SH-SY5Y (cell line): ENCODE measurements at regions not wholly inside any gene's neighbourhood (a gene's known extent, or its start where the extent isn't known, plus 50 kb on each side); places are given as distances from the start of the nearest gene placed in this dataset.

Source experiments
- GATA2 ChIP-seq: IDR thresholded peaks from 2 replicates; pipeline ENCODE4 v1.6.1; 2011; ENCODE audit warnings: mild to moderate bottlenecking, low read depth, low read length
- GATA3 ChIP-seq: IDR thresholded peaks from 2 replicates; pipeline ENCODE4 v1.6.1; 2011; ENCODE audit warnings: low read depth, mild to moderate bottlenecking, low read length, moderate library complexity

DNA sequence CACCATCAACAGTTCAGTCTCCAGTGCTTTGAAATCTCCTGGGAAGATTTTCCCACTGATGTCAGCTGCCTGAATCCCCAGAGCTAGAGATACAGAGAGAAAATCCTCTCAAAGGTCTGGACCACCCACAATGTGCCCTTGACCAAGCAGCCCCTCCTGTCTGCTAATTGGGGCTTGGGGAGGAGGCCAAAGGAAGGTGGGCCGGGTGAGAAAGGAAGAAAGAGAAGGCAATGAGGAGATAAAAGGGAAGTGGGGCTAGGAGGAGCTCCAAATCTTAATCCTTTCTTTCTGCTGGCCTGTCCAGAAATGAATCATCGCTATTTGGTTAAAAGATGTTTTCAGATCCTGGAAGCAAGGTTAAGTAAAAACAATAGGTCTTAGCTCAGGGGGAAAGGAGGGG, 322.9 kb downstream of the BCL11B start:
- no peak for TF ChIP-seq GATA2
- no peak for TF ChIP-seq GATA3
